Erythroblast (primary cell): ENCODE measurements at regions not wholly inside any gene's neighbourhood (a gene's known extent, or its start where the extent isn't known, plus 50 kb on each side); places are given as distances from the start of the nearest gene placed in this dataset.

Source experiments
- DNase-seq, 2 experiments: peaks; one replicate each; lab custom pipeline; 2025; lab: John Stamatoyannopoulos, UW
- GATA1 ChIP-seq: IDR thresholded peaks from 2 replicates; pipeline ENCODE4 v1.6.1; 2011; ENCODE audit warnings: low read depth, mild to moderate bottlenecking, control low read depth, low read length, moderate library complexity
- POLR2A ChIP-seq: IDR thresholded peaks from 2 replicates; pipeline ENCODE4 v1.6.1; 2011; ENCODE audit warnings: mild to moderate bottlenecking, low read length

GRCh38 chr2:136310797-136311603 lies 193.1 kb upstream of the CXCR4 start:
- DNase-seq = no peak
- TF ChIP-seq GATA1 (no peak), POLR2A (no peak)

DNA sequence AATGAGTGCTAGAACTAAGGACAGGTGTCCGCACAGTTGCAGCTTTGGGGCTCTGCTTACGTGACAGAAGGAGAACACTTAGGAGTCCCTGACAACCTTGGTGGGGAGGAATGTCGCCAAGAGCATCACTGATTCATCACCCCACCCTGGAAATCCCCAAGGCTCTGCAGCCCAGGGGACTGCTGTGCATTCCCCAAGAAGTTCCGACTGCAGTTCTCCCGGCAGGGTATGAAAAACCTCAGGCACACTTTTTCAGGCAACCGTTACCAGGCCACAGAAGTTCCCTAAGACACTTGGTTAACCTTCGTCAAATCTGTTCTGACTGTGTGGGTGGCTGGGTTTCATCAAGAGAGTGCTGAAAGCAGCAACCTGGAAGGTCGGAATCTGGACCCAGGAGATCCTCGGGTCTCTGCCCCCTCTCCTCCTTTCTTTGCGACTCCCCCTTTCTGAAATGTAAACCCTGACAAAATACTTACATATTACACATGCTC lies 192.1 kb upstream of the CXCR4 start:
- TF ChIP-seq GATA1 (no peak), POLR2A (no peak)
- DNase-seq = no peak

GRCh38 chr2:136308611-136309010 lies 190.7 kb upstream of the CXCR4 start:
- no peak for DNase-seq
- TF ChIP-seq POLR2A (no peak), GATA1 (no peak)

- DNase-seq = no peak
- TF ChIP-seq POLR2A (no peak), GATA1 (no peak)
These were observed 188.9 kb upstream of the CXCR4 start for GRCh38 chr2:136306836-136307235.

GRCh38 chr2:136305517-136306192 lies 187.7 kb upstream of the CXCR4 start:
- TF ChIP-seq POLR2A (no peak), GATA1 (no peak)

DNA sequence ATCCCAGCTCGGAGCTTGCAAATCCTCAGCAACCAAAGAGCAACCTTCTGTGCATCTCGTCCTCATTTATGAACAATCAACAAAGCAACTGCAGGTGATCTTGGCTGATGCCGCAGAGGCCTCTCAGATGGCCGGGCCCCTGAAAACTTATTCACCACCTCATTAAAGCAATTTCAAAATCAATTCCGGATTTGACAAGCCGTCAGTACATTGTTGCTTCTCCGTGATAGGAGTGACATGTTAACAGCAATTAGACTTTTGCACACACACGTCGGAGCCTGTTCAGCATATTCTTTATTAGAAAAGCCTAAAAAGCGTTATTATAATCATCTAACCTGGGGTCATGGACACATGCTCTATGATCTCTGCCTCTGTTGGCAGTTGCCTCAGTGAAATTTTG lies 183.1 kb upstream of the CXCR4 start:
- no peak for TF ChIP-seq GATA1
- TF ChIP-seq POLR2A = no peak
- DNase-seq = no peak

More at GRCh38 chr2:136305517-136306192, 187.7 kb upstream of the CXCR4 start:
- DNase-seq = no peak

- DNase-seq = no peak
- TF ChIP-seq POLR2A (no peak), GATA1 (no peak)
These were observed 180.7 kb upstream of the CXCR4 start for GRCh38 chr2:136298631-136299030.

- TF ChIP-seq GATA1 (no peak), POLR2A (no peak)
- DNase-seq = no peak
These were observed 180.0 kb upstream of the CXCR4 start for GRCh38 chr2:136297994-136298393.

- TF ChIP-seq GATA1 (no peak), POLR2A (no peak)
- no peak for DNase-seq
These were observed 179.4 kb upstream of the CXCR4 start for GRCh38 chr2:136297312-136297711.

GRCh38 chr2:136295168-136295567 lies 177.2 kb upstream of the CXCR4 start:
- DNase-seq = no peak
- TF ChIP-seq POLR2A = no peak
- no peak for TF ChIP-seq GATA1

DNA sequence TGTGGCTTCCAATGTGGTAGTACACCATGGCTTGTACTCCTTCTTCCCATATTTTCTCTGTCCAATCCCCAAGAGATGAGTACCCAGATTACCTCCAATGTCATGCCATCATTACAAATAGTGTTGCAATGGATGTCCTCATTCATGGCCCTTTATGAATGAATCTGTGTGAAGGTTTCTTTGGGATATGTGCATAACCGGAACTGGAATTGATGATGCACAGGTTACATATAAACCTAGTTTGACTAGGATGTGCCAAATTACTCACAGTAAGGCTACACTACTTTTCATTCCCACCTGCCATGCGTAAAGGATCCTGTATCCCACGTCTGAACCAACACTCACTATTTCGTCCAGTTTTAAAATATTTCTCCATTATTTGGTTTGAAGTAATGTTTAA lies 173.9 kb upstream of the CXCR4 start:
- DNase-seq = no peak
- TF ChIP-seq POLR2A (no peak), GATA1 (no peak)

- TF ChIP-seq GATA1 = no peak
- TF ChIP-seq POLR2A = no peak
These were observed 172.4 kb upstream of the CXCR4 start for GRCh38 chr2:136290326-136290725.

DNA sequence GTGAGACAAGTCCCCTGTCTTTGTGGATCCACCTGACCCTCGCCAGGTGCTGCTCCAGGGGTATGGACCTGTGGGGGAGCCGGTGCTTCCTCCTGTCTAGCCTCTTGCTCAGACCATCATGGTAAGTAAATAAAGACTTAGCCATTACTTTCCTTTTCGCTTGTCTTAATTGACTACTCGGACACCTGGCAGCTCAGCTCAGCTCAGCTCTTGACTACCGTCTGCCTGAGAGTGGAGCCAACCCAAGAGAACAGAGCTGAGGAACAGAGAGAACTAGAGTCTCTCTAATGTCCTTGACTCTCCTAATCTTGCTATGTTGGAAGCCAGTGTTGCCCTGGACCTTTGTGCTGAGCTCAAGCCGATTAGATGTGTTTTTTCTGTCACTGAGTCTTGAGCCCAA lies 170.3 kb upstream of the CXCR4 start:
- TF ChIP-seq GATA1 (no peak), POLR2A (no peak)
- DNase-seq = no peak

More at GRCh38 chr2:136290326-136290725, 172.4 kb upstream of the CXCR4 start:
- DNase-seq = no peak

DNA sequence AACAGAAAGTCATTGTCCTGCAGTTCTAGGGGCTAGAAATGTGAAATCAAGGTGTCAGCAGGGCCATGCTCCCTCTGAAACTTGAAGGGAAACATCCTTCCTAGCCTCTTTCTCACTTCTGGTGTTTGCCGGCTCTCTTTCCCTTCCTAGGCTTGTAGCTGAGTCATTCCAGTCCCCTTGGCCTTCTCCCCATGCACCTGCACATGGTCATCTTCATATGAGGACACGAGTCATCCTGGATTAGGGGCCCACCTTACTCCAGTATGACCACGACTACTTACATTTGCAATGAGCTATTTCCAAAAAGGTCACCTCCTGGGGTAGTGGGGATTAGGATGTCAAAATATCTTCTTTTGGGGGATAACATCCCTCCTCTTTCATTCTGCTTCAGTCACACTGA lies 168.5 kb upstream of the CXCR4 start:
- no peak for DNase-seq
- TF ChIP-seq GATA1 (no peak), POLR2A (no peak)
